MCF 10A (cell line): ENCODE measurements at regions not wholly inside any gene's neighbourhood (a gene's known extent, or its start where the extent isn't known, plus 50 kb on each side); places are given as distances from the start of the nearest gene placed in this dataset.

Experiments
- BruUV-seq: library from RNA; stranded (reverse); fragments of 400-500 nt; replicated peaks from 2 replicates; lab custom pipeline; 2021; lab: Mats Ljungman, UMichigan
- CTCF ChIA-PET: fragments of 300-600 bp; sonication (Branson Sonifier 250); formaldehyde crosslinking; extraction: SDS; loops from one replicate; lab custom pipeline; 2021; ENCODE audit warnings: antibody characterized with exemption, inconsistent platforms; lab: Yijun Ruan, JAX
- POLR2A ChIA-PET: fragments of 300-600, 350-650 bp; sonication (Branson Sonifier 250); formaldehyde crosslinking; extraction: SDS; loops from one replicate; lab custom pipeline; 2020; ENCODE audit warnings: antibody characterized with exemption, inconsistent platforms; lab: Yijun Ruan, JAX
- DNase-seq: peaks from one replicate; pipeline ENCODE4 v3.0.0-alpha.2; 2018; ENCODE audit not compliant: unreplicated experiment
- H3K27ac Mint-ChIP-seq: one replicate; pipeline ENCODE4 v1.8.0; 2022; ENCODE audit warnings: mild to moderate bottlenecking, low read depth, mixed read lengths; ENCODE audit not compliant: unreplicated experiment
- H3K27me3 Mint-ChIP-seq: one replicate; pipeline ENCODE4 v1.8.0; 2022; ENCODE audit warnings: mixed read lengths; ENCODE audit not compliant: insufficient read depth, unreplicated experiment
- H3K36me3 Mint-ChIP-seq: one replicate; pipeline ENCODE4 v1.8.0; 2022; ENCODE audit warnings: mild to moderate bottlenecking, moderate library complexity, mixed read lengths; ENCODE audit not compliant: insufficient read depth, unreplicated experiment
- H3K4me1 Mint-ChIP-seq: one replicate; pipeline ENCODE4 v1.8.0; 2022; ENCODE audit warnings: mixed read lengths; ENCODE audit not compliant: insufficient read depth, unreplicated experiment
- H3K4me3 Mint-ChIP-seq: one replicate; pipeline ENCODE4 v1.8.0; 2022; ENCODE audit warnings: mild to moderate bottlenecking, moderate library complexity, mixed read lengths; ENCODE audit not compliant: unreplicated experiment
- H3K9me3 Mint-ChIP-seq: one replicate; pipeline ENCODE4 v1.8.0; 2022; ENCODE audit warnings: mixed read lengths; ENCODE audit not compliant: unreplicated experiment
- intact Hi-C: fragments of 100-400 bp; cut with micrococcal nuclease; formaldehyde crosslinking; loops from 2 replicates; pipeline ENCODE4 v1.14.1; 2022
- TF ChIP-seq, protein P1 (sequence below): fragments of 200-600 bp; IDR thresholded peaks from one replicate; pipeline ENCODE4 v1.8.0; 2022; ENCODE audit warnings: antibody characterized with exemption, mild to moderate bottlenecking; ENCODE audit not compliant: unreplicated experiment

DNA sequence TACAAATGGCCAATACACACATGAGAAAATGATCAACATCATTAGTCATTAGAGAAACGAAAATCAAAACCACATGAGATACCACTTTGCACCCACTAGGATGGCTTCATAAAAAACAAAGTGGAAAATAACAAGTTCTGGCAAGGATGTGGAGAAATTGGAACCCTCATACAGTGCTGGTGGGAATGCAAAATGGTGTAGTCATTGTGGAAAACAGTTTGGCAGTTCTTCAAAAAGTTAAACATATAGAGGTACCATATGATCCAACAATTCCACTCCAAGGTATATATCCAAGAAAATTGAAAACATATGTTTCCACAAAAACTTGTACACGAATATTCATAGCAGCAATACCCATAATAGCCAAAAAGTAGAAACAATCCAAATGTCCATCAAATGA lies 231.6 kb upstream of the CSF3R start:
- Mint-ChIP-seq H3K4me3 (no peak overlapping the region), H3K27ac (no peak overlapping the region), H3K36me3 (no peaks in the 10 kb centered on the region), H3K4me1 (no peaks in the 10 kb centered on the region), H3K27me3 (peaks cover 64% of the 10 kb centered on the region), H3K9me3 (no peaks in the 10 kb centered on the region)
- DNase-seq = no peak
- ChIA-PET POLR2A (no interaction called here), CTCF (no interaction called here)
- TF ChIP-seq, protein P1, sequence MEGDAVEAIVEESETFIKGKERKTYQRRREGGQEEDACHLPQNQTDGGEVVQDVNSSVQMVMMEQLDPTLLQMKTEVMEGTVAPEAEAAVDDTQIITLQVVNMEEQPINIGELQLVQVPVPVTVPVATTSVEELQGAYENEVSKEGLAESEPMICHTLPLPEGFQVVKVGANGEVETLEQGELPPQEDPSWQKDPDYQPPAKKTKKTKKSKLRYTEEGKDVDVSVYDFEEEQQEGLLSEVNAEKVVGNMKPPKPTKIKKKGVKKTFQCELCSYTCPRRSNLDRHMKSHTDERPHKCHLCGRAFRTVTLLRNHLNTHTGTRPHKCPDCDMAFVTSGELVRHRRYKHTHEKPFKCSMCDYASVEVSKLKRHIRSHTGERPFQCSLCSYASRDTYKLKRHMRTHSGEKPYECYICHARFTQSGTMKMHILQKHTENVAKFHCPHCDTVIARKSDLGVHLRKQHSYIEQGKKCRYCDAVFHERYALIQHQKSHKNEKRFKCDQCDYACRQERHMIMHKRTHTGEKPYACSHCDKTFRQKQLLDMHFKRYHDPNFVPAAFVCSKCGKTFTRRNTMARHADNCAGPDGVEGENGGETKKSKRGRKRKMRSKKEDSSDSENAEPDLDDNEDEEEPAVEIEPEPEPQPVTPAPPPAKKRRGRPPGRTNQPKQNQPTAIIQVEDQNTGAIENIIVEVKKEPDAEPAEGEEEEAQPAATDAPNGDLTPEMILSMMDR = no peak
- intact Hi-C loops = no loop called here
- no TSS peak for BruUV-seq

DNA sequence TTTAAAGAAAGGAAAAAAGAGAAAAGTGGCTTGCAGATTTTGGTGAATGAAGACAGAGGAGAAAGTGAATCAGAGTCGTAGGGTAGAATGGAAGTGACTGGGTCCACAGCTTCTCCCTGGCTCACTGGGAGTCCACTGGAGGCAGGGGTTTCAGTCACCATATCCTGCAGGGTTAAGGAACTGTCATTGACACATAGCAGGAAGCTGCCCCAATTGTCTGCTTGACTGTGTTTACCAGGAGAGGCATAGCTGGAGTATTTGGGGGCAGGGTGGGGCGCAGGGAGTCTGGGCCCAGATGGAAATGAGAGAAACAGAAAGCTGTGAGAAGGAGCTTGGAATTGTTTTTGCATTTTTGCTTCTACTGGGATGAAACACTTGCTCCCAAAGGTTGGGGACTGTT lies 228.8 kb upstream of the CSF3R start:
- Mint-ChIP-seq H3K9me3 (no peaks in the 10 kb centered on the region), H3K27ac (no peak overlapping the region), H3K36me3 (no peaks in the 10 kb centered on the region), H3K4me1 (no peaks in the 10 kb centered on the region), H3K27me3 (peaks cover 50% of the 10 kb centered on the region), H3K4me3 (no peak overlapping the region)
- intact Hi-C loops = no loop called here
- no TSS peak for BruUV-seq
- CTCF ChIA-PET = interaction anchor here (1.1 kb wide), 1 partner anchor 135 kb away, joined by 3 read pairs; no protein-coding TSS in a partner anchor
- TF ChIP-seq, protein P1 = no peak
- DNase-seq = no peak
- POLR2A ChIA-PET = no interaction called here

DNA sequence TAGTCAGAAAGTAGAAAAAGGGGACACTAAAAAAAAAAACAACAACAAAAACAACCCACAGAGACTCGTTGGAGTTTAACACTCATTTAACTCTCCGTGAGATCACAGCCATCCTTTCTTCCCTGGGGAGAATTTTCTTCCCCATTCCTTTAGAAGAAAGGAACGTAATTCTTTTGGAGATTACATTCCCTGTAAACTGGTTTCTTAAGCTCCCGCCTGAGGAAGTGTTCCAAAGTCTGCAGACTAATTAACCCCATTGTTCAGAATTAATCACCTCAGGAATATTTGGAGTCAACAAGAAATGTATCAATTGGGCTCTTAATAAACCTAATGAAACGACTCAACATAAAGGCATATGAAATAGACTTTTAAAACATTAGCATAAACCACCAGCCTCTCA lies 228.2 kb upstream of the CSF3R start:
- no peak overlapping the region for H3K4me3 Mint-ChIP-seq
- H3K36me3 Mint-ChIP-seq = no peaks in the 10 kb centered on the region
- no peaks in the 10 kb centered on the region for H3K4me1 Mint-ChIP-seq
- H3K27me3 Mint-ChIP-seq = peaks cover 50% of the 10 kb centered on the region
- H3K9me3 Mint-ChIP-seq = no peaks in the 10 kb centered on the region
- ChIA-PET POLR2A (no interaction called here), CTCF (interaction anchor here (1.0 kb wide), 1 partner anchor 612 kb away, joined by 4 read pairs; no protein-coding TSS in a partner anchor)
- TF ChIP-seq, protein P1 = no peak
- DNase-seq = no peak
- no TSS peak for BruUV-seq
- no peak overlapping the region for H3K27ac Mint-ChIP-seq
- intact Hi-C loops = no loop called here

DNA sequence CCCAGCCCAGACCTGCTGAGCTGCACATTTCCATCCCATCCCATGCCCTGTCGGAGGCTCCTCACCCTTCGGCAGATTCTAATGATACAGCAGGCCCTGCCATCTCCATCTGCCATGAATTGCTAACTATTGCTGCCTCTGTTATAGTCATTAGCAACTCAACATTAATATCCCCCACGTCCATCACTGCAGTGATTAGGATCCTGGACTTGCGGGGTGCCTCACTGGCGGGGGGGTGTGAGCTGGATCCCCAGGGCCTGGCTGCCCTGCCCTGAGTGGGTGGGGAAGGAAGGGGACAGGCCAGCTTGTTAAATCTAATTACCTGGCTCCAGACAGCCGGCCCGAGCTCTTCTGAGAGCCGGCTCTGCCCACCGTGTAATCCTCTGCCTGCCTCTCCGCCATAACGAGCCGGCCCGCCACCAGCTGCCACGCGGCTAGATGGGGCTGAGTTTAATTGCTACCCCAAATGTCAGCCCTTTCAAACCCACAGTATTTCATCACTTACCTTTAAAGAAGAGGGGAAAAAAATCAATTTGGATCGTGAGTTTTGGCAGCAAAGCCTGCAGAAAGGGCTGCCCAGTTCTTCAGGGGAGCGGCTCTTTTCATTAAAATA lies 227.3 kb upstream of the CSF3R start:
- H3K4me1 Mint-ChIP-seq = no peaks in the 10 kb centered on the region
- H3K9me3 Mint-ChIP-seq = no peaks in the 10 kb centered on the region
- no peak overlapping the region for H3K27ac Mint-ChIP-seq
- TF ChIP-seq, protein P1 = no peak
- BruUV-seq = no TSS peak
- DNase-seq = no peak
- no peak overlapping the region for H3K4me3 Mint-ChIP-seq
- POLR2A ChIA-PET = interaction anchor here (0.7 kb wide), 1 partner anchor 1865 kb away, joined by 3 read pairs; no protein-coding TSS in a partner anchor
- H3K27me3 Mint-ChIP-seq = peaks cover 50% of the 10 kb centered on the region
- H3K36me3 Mint-ChIP-seq = no peaks in the 10 kb centered on the region
- intact Hi-C loops = loop anchor here (10.0 kb wide), 1 partner anchor 975 kb away; no protein-coding TSS in a partner anchor
- CTCF ChIA-PET = interaction anchor here (0.7 to 1.0 kb wide), 2 partner anchors 260 to 613 kb away, joined by 3 to 4 read pairs; no protein-coding TSS in a partner anchor
